Karpas-422 (cell line): ENCODE measurements at regions not wholly inside any gene's neighbourhood (a gene's known extent, or its start where the extent isn't known, plus 50 kb on each side); places are given as distances from the start of the nearest gene placed in this dataset.
"Not testable (repeated sequence)": the region's sequence is repeated elsewhere in the genome, so short reads cannot be mapped to it uniquely, and the experiment has no call there.

Source experiments
- DNase-seq: peaks from one replicate; pipeline ENCODE4 v3.0.0-alpha.2; 2015
- H2AFZ ChIP-seq: fragments of 200-600 bp; sonication (generic); 2 replicates; pipeline ENCODE4 v1.6.1; 2014; ENCODE audit warnings: antibody characterized with exemption, low read length, mixed read lengths
- H3K27ac ChIP-seq: fragments of 200-600 bp; sonication (generic); 2 replicates; pipeline ENCODE4 v1.5.1; 2014; ENCODE audit warnings: mild to moderate bottlenecking, low read length, moderate library complexity
- H3K27me3 ChIP-seq: fragments of 200-600 bp; sonication (generic); 2 replicates; pipeline ENCODE4 v1.6.1; 2014; ENCODE audit warnings: low read length, mixed read lengths
- H3K36me3 ChIP-seq: fragments of 200-600 bp; sonication (generic); 2 replicates; pipeline ENCODE4 v1.6.1; 2014; ENCODE audit warnings: low read length, mixed read lengths; ENCODE audit not compliant: insufficient read depth
- H3K4me1 ChIP-seq: fragments of 200-600 bp; sonication (generic); 2 replicates; pipeline ENCODE4 v1.6.1; 2014; ENCODE audit warnings: mild to moderate bottlenecking, low read length, mixed read lengths
- H3K4me2 ChIP-seq: fragments of 200-600 bp; sonication (generic); 2 replicates; pipeline ENCODE4 v1.6.1; 2014; ENCODE audit warnings: low read length, low read depth, mild to moderate bottlenecking; ENCODE audit not compliant: poor library complexity, severe bottlenecking
- H3K4me3 ChIP-seq: fragments of 200-600 bp; sonication (generic); 2 replicates; pipeline ENCODE4 v1.5.1; 2014; ENCODE audit warnings: mild to moderate bottlenecking, antibody characterized with exemption, low read length, mixed read lengths
- H3K79me2 ChIP-seq: fragments of 200-600 bp; sonication (generic); 2 replicates; pipeline ENCODE4 v1.6.1; 2014; ENCODE audit warnings: mild to moderate bottlenecking, low read length, mixed read lengths
- H3K9ac ChIP-seq: fragments of 200-600 bp; sonication (generic); 2 replicates; pipeline ENCODE4 v1.6.0; 2014; ENCODE audit warnings: low read length
- H3K9me2 ChIP-seq: fragments of 200-600 bp; sonication (generic), shearing (Covaris generic); replicated peaks from 2 replicates; pipeline ENCODE4 v1.6.0; 2014; ENCODE audit warnings: mild to moderate bottlenecking, low read length, moderate library complexity; ENCODE audit not compliant: insufficient read depth
- H3K9me3 ChIP-seq: fragments of 300-700, 200-600 bp; sonication (generic); 2 replicates; pipeline ENCODE4 v1.6.1; 2014; ENCODE audit warnings: low read length, mixed read lengths
- H4K20me1 ChIP-seq: fragments of 200-600 bp; sonication (generic); 2 replicates; pipeline ENCODE4 v1.6.1; 2014; ENCODE audit warnings: mild to moderate bottlenecking, antibody characterized with exemption, low read length, low read depth; ENCODE audit not compliant: insufficient read depth

GRCh38 chr14:38589747-38590350, 334.0 kb upstream of the CLEC14A start:
- H3K27me3 ChIP-seq: peaks cover 2% of the 10 kb centered on the region; the same call in 1 of the 2 replicates
- H3K36me3 ChIP-seq: no peaks in the 10 kb centered on the region
- no peak overlapping the region for H3K9ac ChIP-seq
- 0 out of 2 replicates have a peak, but pooled peaks cover 3% of the 10 kb centered on the region for H3K9me2 ChIP-seq
- no peak for DNase-seq
- no peak overlapping the region for H3K4me3 ChIP-seq
- H3K27ac ChIP-seq: no peak overlapping the region
- no peaks in the 10 kb centered on the region for H3K79me2 ChIP-seq
- H3K4me2 ChIP-seq: no peak overlapping the region
- no peak overlapping the region for H2AFZ ChIP-seq
- H3K4me1 ChIP-seq: no peaks in the 10 kb centered on the region
- H4K20me1 ChIP-seq: no peaks in the 10 kb centered on the region
- no peaks in the 10 kb centered on the region for H3K9me3 ChIP-seq

- no peak overlapping the region for H3K4me3 ChIP-seq
- DNase-seq: no peak
- H3K79me2 ChIP-seq: no peaks in the 10 kb centered on the region
- no peak overlapping the region for H3K9ac ChIP-seq
- peaks cover 2% of the 10 kb centered on the region; the same call in 1 of the 2 replicates for H3K27me3 ChIP-seq
- no peak overlapping the region for H3K4me2 ChIP-seq
- H3K36me3 ChIP-seq: no peaks in the 10 kb centered on the region
- peaks cover 2% of the 10 kb centered on the region for H3K4me1 ChIP-seq
- H3K9me3 ChIP-seq: no peaks in the 10 kb centered on the region
- 0 out of 2 replicates have a peak, but pooled peaks cover 3% of the 10 kb centered on the region for H3K9me2 ChIP-seq
- no peak overlapping the region for H3K27ac ChIP-seq
- no peaks in the 10 kb centered on the region for H4K20me1 ChIP-seq
- H2AFZ ChIP-seq: no peak overlapping the region
Measured at GRCh38 chr14:38583471-38583870, 327.6 kb upstream of the CLEC14A start.

DNA sequence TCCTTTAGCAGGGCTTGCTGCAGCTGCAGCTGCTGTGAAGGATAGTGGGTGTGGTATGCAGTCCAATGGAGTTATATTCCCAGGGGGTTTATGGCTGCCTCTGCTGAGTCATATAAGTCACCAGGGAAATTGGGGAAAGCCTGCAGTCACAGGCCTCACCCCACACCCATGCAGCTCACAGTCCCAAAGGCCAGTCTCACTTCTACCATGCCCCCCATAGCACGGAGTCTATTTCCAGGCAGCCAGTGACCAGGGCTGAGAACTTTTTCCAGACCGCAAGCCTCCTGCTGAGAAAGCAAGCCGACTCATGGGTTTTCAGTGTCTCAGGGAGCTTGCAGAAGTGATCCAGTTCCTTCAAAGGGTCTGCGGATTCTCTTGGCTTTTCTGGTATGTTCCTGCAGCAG, 322.4 kb upstream of the CLEC14A start:
- Histone ChIP-seq H3K36me3 (no peaks in the 10 kb centered on the region), H3K9me2 (no peaks in the 10 kb centered on the region), H3K27me3 (no peaks in the 10 kb centered on the region), H2AFZ (no peak overlapping the region; the same call in 1 of the 2 replicates), H3K9me3 (no peaks in the 10 kb centered on the region), H3K4me3 (no peak overlapping the region), H3K4me2 (no peak overlapping the region), H3K4me1 (peaks cover 8% of the 10 kb centered on the region), H3K79me2 (no peaks in the 10 kb centered on the region), H4K20me1 (no peaks in the 10 kb centered on the region), H3K9ac (no peak overlapping the region), H3K27ac (no peak overlapping the region)
- DNase-seq: no peak

DNA sequence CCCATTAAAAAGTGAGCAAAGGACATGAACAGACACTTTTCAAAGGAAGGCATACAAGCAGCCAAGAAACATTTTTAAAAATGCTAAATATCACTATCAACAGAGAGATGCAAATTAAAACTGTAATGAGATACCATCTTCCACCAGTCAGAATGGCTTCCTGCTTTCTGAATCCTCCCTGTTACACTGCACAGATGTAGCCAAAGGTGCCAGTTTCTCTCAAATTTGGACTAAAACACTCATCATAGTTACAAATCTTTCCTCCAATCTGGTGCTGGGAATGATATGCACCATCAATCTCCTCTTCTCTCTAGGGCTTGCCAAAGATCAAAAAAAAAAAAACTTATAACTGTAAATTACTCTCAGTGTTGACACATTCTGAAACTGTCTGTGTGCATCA, 311.8 kb upstream of the CLEC14A start:
- no peak overlapping the region for H3K4me2 ChIP-seq
- H2AFZ ChIP-seq: no peak overlapping the region
- H3K27me3 ChIP-seq: 0 out of 2 replicates have a peak, but pooled peaks cover 2% of the 10 kb centered on the region
- no peaks in the 10 kb centered on the region for H4K20me1 ChIP-seq
- no peaks in the 10 kb centered on the region for H3K9me3 ChIP-seq
- H3K79me2 ChIP-seq: no peaks in the 10 kb centered on the region
- H3K9ac ChIP-seq: no peak overlapping the region
- no peak overlapping the region for H3K27ac ChIP-seq
- no peaks in the 10 kb centered on the region for H3K36me3 ChIP-seq
- H3K4me1 ChIP-seq: no peaks in the 10 kb centered on the region
- H3K4me3 ChIP-seq: no peak overlapping the region
- no peak for DNase-seq
- no peaks in the 10 kb centered on the region for H3K9me2 ChIP-seq

- no peaks in the 10 kb centered on the region for H3K4me1 ChIP-seq
- H3K27me3 ChIP-seq: no peaks in the 10 kb centered on the region
- H2AFZ ChIP-seq: no peak overlapping the region
- no peak overlapping the region for H3K4me3 ChIP-seq
- H3K4me2 ChIP-seq: no peak overlapping the region
- no peak overlapping the region for H3K9ac ChIP-seq
- no peaks in the 10 kb centered on the region for H3K36me3 ChIP-seq
- no peak for DNase-seq
- no peaks in the 10 kb centered on the region for H3K79me2 ChIP-seq
- H3K9me3 ChIP-seq: peaks cover 8% of the 10 kb centered on the region; the same call in 1 of the 2 replicates
- no peak overlapping the region for H3K27ac ChIP-seq
- H4K20me1 ChIP-seq: no peaks in the 10 kb centered on the region
- H3K9me2 ChIP-seq: no peaks in the 10 kb centered on the region
Measured at GRCh38 chr14:38561657-38562056, 305.8 kb upstream of the CLEC14A start.

- DNase-seq: no peak
- H4K20me1 ChIP-seq: no peaks in the 10 kb centered on the region
- H3K9me3 ChIP-seq: peaks cover 8% of the 10 kb centered on the region; the same call in 1 of the 2 replicates
- H3K27me3 ChIP-seq: no peaks in the 10 kb centered on the region
- H3K4me2 ChIP-seq: no peak overlapping the region
- H3K79me2 ChIP-seq: no peaks in the 10 kb centered on the region
- peaks cover 5% of the 10 kb centered on the region; the same call in 1 of the 2 replicates for H3K4me1 ChIP-seq
- no peak overlapping the region for H2AFZ ChIP-seq
- H3K4me3 ChIP-seq: no peak overlapping the region
- no peak overlapping the region for H3K27ac ChIP-seq
- H3K9me2 ChIP-seq: no peaks in the 10 kb centered on the region
- no peak overlapping the region for H3K9ac ChIP-seq
- no peaks in the 10 kb centered on the region for H3K36me3 ChIP-seq
Measured at GRCh38 chr14:38559711-38560110, 303.8 kb upstream of the CLEC14A start.

GRCh38 chr14:38557391-38557790, 301.5 kb upstream of the CLEC14A start:
- not testable (repeated sequence) for H3K27me3 ChIP-seq, H3K36me3 ChIP-seq, H3K4me2 ChIP-seq, H3K79me2 ChIP-seq, DNase-seq, H3K9ac ChIP-seq, H4K20me1 ChIP-seq, H3K4me3 ChIP-seq, H3K4me1 ChIP-seq, H3K9me2 ChIP-seq, H3K9me3 ChIP-seq, H2AFZ ChIP-seq, H3K27ac ChIP-seq

DNA sequence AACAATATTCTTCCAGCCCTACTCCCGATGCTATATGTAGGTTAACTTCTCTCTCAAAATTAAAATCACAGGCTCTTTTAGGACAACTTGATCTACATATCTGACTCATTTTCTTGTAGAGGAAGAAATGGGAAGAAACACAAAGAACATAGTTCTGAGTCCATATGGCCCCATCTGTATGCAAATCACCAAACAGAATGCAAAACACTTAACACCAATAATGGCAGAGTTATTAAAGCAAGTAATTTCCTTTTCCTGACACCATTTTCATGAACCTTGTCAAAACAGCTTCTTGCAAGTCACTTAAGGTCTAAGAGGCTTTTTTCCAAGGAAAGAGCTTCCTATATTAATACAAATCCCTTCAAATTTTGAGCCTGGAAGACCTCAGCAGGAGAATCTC, 300.4 kb upstream of the CLEC14A start:
- Histone ChIP-seq H3K4me3 (no peak overlapping the region), H3K79me2 (no peaks in the 10 kb centered on the region), H3K4me1 (peaks cover 5% of the 10 kb centered on the region; the same call in 1 of the 2 replicates), H3K9ac (no peak overlapping the region), H3K9me3 (peaks cover 8% of the 10 kb centered on the region; the same call in 1 of the 2 replicates), H3K27me3 (no peaks in the 10 kb centered on the region), H3K36me3 (no peaks in the 10 kb centered on the region), H3K4me2 (no peak overlapping the region), H4K20me1 (no peaks in the 10 kb centered on the region), H3K27ac (no peak overlapping the region), H2AFZ (no peak overlapping the region), H3K9me2 (no peaks in the 10 kb centered on the region)
- DNase-seq: no peak
